Small intestine (tissue), 7 donors: ENCODE measurements at regions not wholly inside any gene's neighbourhood (a gene's known extent, or its start where the extent isn't known, plus 50 kb on each side); places are given as distances from the start of the nearest gene placed in this dataset.
"Not testable (repeated sequence)": the region's sequence is repeated elsewhere in the genome, so short reads cannot be mapped to it uniquely, and the experiment has no call there.

Experiments
- DNase-seq, 2 donors: peaks; one replicate each; pipeline versions ENCODE4 v3.0.0 to v3.0.0-alpha.2; 2013
- FAIRE-seq: peaks from 2 replicates; lab custom pipeline; 2012; peaks lifted over from hg19 to GRCh38; lab: Jason Lieb, UNC
- H3K27ac ChIP-seq, 3 donors: one replicate each; pipeline ENCODE4 v1.5.1; 2013; ENCODE audit warnings: low read length in 2 of 3, mild to moderate bottlenecking in 2 of 3, control low read depth in 1 of 3, inconsistent platforms in 1 of 3, low read depth in 1 of 3, moderate library complexity in 1 of 3
- H3K27me3 ChIP-seq, 3 donors: one replicate each; pipeline ENCODE4 v1.6.1; 2013; ENCODE audit warnings: low read length in 3 of 3, inconsistent platforms in 1 of 3; ENCODE audit not compliant: control insufficient read depth in 3 of 3, insufficient read depth in 3 of 3
- H3K36me3 ChIP-seq, 3 donors: one replicate each; pipeline ENCODE4 v1.6.1; 2013; ENCODE audit warnings: low read length in 3 of 3, inconsistent platforms in 1 of 3, low read depth in 1 of 3, mild to moderate bottlenecking in 1 of 3, moderate library complexity in 1 of 3; ENCODE audit not compliant: control insufficient read depth in 3 of 3, insufficient read depth in 2 of 3
- H3K4me1 ChIP-seq, 3 donors: one replicate each; pipeline ENCODE4 v1.6.1; 2013; ENCODE audit warnings: low read length in 2 of 3, inconsistent platforms in 1 of 3, low read depth in 1 of 3, mild to moderate bottlenecking in 1 of 3, moderate library complexity in 1 of 3; ENCODE audit not compliant: control insufficient read depth in 3 of 3, insufficient read depth in 2 of 3
- H3K4me3 ChIP-seq, 3 donors: one replicate each; pipeline ENCODE4 v1.5.1; 2013; ENCODE audit warnings: low read length in 3 of 3, control low read depth in 1 of 3, inconsistent platforms in 1 of 3, low read depth in 1 of 3, mild to moderate bottlenecking in 1 of 3, moderate library complexity in 1 of 3
- H3K9me3 ChIP-seq, 2 donors: one replicate each; pipeline ENCODE4 v1.6.1; 2013; ENCODE audit warnings: low read depth in 1 of 2, low read length in 1 of 2; ENCODE audit not compliant: control insufficient read depth in 2 of 2, insufficient read depth in 1 of 2
- WGBS, 3 donors: extraction: QIAGEN DNeasy Blood & Tissue Kit; methylation state at CpG; one replicate each; pipeline ENCODE4 v1.1.7; 2013; 5-methylcytosine and 5-hydroxymethylcytosine counted together
- donor health status: healthy with polysubstance abuse.
- donor health status: control.
- donor health status: control.
- donor health status: Bipolar disorder and iron deficiency.
- donor health status: healthy.

DNA sequence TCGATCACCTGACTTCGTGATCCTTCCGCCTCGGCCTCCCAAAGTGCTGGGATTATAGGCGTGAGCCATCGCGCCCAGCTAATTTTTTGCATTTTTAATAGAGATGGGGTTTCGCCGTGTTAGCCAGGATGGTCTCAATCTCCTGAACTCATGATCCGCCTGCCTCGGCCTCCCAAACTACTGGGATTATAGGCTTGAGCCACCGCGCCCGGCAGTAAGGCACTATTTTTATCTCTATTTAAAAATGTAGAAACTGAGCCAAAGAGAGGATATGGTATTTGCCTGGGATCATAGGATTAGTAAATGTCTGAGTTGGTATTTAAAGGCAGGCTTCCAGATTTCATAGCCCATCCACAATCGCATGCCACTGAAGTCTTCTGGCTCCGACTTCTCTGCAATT lies 96.6 kb upstream of the ZNG1F start:
- H3K4me3 ChIP-seq, DNase-seq, H3K27me3 ChIP-seq, FAIRE-seq, H3K9me3 ChIP-seq, H3K36me3 ChIP-seq, H3K4me1 ChIP-seq, H3K27ac ChIP-seq: not testable (repeated sequence)
- 92 to 93% (median 92%) methylated on average over 16 of the region's 16 CpGs for WGBS, 3 donors

DNA sequence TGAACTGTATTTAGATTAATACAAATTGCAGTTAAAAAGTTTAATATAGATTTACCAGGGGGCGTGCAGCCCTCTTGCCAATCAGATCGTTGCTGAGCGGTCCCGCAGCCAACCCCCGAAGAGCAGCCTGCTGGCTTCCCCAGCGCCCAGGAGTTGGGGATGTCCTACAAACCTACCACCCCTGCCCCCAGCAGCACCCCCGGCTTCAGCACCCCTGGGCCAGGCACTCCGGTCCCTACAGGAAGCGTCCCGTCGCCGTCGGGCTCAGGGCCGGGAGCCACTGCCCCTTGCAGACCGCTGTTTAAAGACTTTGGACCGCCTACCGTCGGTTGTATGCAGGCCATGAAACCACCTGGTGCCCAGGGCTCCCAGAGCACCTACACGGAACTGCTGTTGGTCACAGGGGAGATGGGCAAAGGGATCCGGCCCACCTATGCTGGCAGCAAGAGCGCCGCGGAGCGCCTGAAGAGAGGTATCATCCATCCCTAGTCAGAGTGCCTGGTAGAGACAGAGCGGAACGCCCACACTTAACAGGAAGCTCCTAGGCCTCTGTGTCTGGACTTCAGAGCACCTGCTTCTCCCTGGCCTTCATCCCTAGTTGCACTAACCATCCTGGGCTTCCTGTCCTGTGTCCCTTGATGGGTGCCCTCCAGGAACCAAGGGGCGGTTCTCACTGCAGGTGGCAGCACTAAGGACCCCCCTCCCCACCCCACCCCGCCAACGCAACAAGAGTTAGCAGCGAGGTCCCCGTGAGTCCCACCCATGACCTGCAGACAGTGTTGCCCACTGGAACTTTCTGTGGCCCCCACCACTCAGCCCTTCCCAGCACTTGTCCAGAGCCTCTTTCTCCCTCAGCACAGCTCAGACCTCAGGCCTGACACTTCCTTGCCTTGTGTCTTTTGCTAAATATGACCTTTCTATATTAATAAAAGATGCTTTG lies 91.5 kb upstream of the ZNG1F start:
- not testable (repeated sequence) for FAIRE-seq
- WGBS, 3 donors: 70 to 76% (median 71%) methylated on average over 11 to 21 of the region's 31 CpGs

GRCh38 chr9:41279437-41279836 lies 90.3 kb upstream of the ZNG1F start:
- H3K36me3 ChIP-seq, FAIRE-seq, H3K9me3 ChIP-seq, DNase-seq, H3K27ac ChIP-seq, H3K27me3 ChIP-seq, H3K4me3 ChIP-seq, H3K4me1 ChIP-seq: not testable (repeated sequence)
- 39 to 86% (median 72%) methylated on average over 2 to 11 of the region's 13 CpGs for WGBS, 3 donors

More for the DNA sequence above, 91.5 kb upstream of the ZNG1F start:
- DNase-seq, H3K4me1 ChIP-seq, H3K4me3 ChIP-seq, H3K36me3 ChIP-seq, H3K27me3 ChIP-seq, H3K9me3 ChIP-seq, H3K27ac ChIP-seq: not testable (repeated sequence)

GRCh38 chr9:41279033-41279432 lies 89.9 kb upstream of the ZNG1F start:
- H3K9me3 ChIP-seq, H3K27me3 ChIP-seq, H3K4me3 ChIP-seq, H3K36me3 ChIP-seq, DNase-seq, H3K4me1 ChIP-seq, FAIRE-seq, H3K27ac ChIP-seq: not testable (repeated sequence)
- WGBS, 3 donors: 83 to 90% (median 87%) methylated on average over 2 to 6 of the region's 6 CpGs

- DNase-seq: peak; percentile 14 to 75
- not testable (repeated sequence) for FAIRE-seq, H3K36me3 ChIP-seq, H3K27me3 ChIP-seq, H3K4me1 ChIP-seq, H3K27ac ChIP-seq, H3K9me3 ChIP-seq
- 8 to 13% (median 13%) methylated on average over 26 to 50 of the region's 59 CpGs for whole genome bisulfite sequencing, 3 donors
- peak overlapping the region in 2 of 3 donors; percentile 29 to 36 for H3K4me3 ChIP-seq
Observed at GRCh38 chr9:41273549-41274267, 84.6 kb upstream of the ZNG1F start.

- WGBS, 3 donors: 8 to 39% (median 33%) methylated on average over 12 to 37 of the region's 49 CpGs
- H3K27me3 ChIP-seq, H3K4me1 ChIP-seq, FAIRE-seq, H3K27ac ChIP-seq, H3K9me3 ChIP-seq, H3K36me3 ChIP-seq: not testable (repeated sequence)
- peak overlapping the region in 2 of 3 donors; percentile 23 to 33 for H3K4me3 ChIP-seq
- peak in 1 of 2 donors; percentile 26 for DNase-seq
Observed at GRCh38 chr9:41272879-41273548, 83.9 kb upstream of the ZNG1F start.

DNA sequence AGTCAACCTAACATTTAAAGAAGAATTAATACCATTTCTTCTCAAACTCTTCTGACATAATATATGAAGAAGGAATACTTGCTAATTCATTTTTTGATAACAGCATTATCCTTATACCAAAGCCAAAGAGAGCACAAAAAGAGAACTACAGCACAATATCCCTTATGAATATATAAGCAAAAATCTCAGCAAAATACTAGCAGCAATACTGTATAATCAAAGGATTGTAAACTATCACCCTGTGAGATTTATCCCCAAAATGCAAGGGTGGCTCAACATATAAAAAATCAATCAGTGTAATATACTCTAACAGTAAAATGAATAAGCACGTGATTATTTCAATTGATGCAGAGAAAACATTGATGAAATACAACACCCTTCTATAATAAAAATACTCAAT lies 81.9 kb upstream of the ZNG1F start:
- not testable (repeated sequence) for H3K36me3 ChIP-seq, DNase-seq, H3K4me1 ChIP-seq, H3K27ac ChIP-seq, FAIRE-seq, H3K4me3 ChIP-seq, H3K9me3 ChIP-seq
- no CpG with 5 or more reads among the region's 1 CpG for WGBS, 3 donors
- peaks cover 0 to 12% (median 0%) of the 10 kb centered on the region in 3 donors for H3K27me3 ChIP-seq

GRCh38 chr9:41269471-41269870 lies 80.4 kb upstream of the ZNG1F start:
- FAIRE-seq, H3K9me3 ChIP-seq, H3K4me3 ChIP-seq, H3K4me1 ChIP-seq, H3K27ac ChIP-seq, DNase-seq, H3K36me3 ChIP-seq: not testable (repeated sequence)
- WGBS, 3 donors: 43 to 63% (median 55%) methylated on average over 7 to 9 of the region's 14 CpGs
- peaks cover 0 to 13% (median 0%) of the 10 kb centered on the region in 3 donors for H3K27me3 ChIP-seq
